CD4-positive, alpha-beta T cell treated with Interleukin-12 subunit alpha and Interleukin-12 subunit beta, for 1 hour (primary cell): ENCODE measurements at regions not wholly inside any gene's neighbourhood (a gene's known extent, or its start where the extent isn't known, plus 50 kb on each side); places are given as distances from the start of the nearest gene placed in this dataset.

ENCODE experiments used
- DNase-seq: peaks from one replicate; pipeline ENCODE4 v3.0.0-alpha.2; 2020

DNA sequence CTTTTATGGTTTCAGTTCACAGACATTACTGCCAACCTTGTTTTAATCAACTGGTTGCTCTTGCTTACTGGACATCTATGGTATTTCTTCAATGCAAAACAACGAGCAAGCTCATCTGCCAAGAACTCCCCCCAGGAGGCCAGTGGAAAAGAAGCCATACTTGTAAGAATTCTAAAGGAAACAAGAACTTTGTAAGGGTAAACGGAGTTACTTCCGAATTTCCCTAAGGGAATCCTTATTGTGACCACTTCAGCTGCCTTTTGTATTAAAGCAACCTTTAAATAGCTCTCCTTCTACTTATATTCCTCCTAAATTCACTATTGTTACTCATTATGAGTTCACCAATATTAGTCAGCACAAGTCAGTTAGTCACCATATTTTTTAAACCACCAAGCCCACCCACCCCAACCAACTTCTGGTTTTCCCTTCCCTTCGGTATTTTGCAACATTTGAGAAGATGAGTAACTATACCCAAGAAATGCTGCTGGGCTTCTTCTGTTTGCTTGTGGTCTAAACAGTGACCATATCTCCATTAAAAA, 602.8 kb upstream of the DIPK2B start:
- no peak for DNase-seq

DNA sequence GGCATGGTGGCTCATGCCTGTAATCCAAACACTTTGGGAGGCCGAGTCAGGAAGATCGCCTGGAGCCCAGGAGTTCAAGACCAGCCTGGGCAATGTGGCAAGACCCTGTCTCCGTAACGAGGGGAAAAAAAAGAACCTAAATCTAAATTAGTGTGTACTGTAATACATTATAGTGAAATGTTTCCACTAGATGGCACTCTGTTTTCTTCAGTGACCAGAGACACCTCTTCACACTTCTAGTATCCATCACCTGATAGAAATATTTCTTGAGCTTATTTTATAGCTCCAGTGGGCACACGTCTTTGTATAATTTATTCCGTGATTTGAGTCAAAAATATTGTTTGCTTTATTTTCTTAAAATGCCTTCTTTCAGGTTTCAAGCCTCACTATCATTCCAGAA, 600.9 kb upstream of the DIPK2B start:
- DNase-seq: peak; percentile 60

DNA sequence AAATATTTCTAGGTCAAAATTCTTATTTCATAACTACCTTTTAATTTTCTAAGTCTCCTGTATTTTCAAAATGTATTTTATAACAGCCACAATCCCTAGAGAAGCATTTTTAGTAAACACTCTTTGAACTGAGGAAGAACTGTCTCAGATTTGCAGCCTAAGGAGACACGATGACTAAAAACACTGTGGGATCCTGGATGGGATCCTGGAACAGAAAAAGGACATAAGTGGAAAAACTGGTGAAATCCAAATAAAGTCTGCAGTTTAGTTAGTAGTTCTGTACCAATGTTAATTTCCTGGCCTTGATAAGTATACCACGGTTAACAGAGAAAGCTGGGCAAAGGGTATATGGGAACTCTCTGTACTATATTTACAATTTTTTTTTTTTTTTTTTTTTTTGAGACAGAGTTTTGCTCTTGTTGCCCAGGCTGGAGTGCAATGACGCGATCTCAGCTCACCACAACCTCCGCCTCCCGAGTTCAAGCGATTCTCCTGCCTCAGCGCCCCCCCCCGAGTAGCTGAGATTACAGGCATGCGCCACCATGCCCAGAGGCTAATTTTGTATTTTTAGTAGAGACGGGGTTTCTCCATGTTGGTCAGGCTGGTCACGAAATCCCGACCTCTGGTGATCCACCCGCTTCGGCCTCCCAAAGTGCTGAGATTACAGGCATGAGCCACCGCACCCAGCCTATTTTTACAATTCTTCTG, 600.2 kb upstream of the DIPK2B start:
- DNase-seq: peak; percentile 64

DNA sequence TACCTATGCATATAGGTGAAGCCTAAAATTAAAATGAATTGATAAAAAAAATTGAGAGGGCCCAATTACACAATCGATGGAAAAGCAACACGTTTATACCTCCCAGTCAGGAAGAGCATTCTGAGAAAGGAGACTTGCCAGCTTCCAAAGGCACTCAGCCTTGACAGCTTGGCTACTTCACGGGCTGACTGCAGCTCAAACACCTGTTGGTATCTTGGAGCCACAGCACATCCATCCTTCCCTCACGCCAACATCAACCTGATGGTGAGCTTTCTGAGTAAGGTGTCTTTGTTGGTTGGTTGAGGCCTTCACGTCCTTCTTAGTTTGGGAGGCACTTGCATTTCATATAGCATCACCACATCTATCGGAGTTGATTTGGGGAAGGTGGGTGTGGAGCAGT, 598.9 kb upstream of the DIPK2B start:
- DNase-seq: no peak

DNA sequence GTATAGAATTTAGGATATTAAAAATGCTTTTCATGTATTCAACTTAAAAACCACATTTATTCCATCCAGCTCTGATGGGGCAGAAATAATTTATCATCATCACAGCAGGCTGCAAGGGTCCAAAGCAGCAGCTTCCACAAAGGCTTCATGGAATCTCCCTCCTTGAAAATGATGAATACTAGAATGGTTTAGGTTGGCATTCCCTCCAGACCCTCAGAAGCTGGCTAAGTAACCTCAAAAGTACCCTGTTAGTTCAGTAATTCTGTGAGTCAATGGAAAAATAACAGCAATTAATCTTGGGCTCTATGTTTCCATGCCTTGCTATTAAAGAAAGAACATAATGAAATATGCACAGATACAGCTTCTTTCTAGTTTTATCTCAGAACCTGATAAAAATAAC, 594.9 kb upstream of the DIPK2B start:
- no peak for DNase-seq

DNA sequence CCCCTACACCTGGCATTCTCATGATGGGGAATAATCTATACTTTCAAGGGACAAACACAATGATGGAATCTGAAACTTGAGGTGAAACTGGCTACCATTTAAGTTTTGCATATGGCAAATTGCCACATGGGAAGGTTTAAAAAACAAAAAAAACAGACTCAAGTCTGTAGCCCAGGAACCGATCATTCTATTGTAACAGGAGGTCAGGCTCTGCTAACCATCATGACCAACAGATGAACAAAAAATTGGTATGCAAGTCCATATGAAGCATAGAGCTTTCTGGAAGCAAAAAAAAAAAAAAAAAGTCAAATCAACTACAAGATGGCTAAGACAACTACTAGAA, 594.3 kb upstream of the DIPK2B start:
- DNase-seq: no peak

DNA sequence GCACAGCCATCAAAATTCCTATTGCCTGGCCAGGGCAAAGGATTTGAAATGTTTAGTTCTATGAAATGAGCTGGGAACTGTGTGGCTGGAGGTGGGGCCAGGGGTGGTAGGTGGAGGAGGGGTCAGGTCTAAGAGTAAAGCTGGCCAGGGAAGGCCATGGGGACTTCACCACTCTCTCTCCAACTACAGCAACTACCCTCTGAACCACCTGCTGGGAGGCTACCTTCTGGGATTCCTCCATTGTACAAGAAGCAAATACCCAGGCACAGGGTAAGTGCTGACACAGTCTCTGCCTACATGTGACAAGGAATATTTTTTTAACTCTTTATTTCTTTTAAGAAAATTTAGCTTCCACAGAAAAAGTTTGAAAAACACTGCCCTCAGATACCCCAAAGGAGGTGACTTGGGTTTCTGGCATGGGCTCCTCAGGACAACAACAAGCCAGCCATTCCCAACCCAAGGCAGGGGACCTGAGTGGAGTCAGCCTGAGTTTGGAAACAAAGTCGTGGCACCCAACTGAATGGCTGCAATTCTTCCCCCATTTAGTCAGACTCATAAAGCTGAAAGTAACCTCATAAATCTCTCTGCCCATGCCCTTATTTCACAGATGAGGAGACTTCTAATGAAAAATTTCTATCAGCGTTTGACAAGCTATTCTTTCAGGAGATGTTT, 593.8 kb upstream of the DIPK2B start:
- DNase-seq: no peak

DNA sequence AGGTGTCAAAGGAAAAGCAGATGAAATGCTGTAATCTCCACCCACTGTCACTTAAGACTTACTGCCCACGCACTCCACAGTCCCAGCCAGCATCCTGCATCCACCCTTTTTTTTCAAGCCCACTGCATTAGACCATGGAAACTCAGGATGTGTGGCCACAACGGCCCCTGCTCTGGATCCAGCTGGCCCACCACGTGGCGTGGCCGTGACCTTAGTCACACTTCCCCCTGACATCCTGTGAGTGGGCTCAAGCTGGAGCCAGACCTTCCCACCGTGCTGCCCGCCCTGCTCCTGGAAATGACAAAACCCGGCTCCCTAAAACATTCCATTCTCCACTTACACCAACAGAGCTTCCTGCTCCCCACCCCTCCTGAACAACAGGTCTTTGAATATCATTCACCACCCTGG, 588.3 kb upstream of the DIPK2B start:
- no peak for DNase-seq

DNA sequence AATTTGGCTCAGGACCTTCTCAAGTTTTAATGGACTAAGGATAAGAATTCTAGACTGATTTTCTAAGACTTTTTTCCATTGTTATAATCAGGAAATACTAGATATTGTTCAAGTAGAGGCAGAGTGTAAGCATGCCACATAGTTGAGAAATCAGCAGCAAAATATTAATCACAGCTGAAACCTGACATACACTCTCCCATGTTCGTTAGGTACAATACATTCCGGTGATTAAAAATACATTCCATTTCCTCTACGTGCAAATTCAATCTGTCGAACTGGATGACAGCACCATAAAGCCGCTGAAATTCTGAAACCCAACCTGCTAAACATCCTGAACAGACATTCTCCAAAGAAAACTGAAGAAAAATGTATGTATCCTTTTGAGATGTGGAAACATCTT, 587.6 kb upstream of the DIPK2B start:
- DNase-seq: no peak

DNA sequence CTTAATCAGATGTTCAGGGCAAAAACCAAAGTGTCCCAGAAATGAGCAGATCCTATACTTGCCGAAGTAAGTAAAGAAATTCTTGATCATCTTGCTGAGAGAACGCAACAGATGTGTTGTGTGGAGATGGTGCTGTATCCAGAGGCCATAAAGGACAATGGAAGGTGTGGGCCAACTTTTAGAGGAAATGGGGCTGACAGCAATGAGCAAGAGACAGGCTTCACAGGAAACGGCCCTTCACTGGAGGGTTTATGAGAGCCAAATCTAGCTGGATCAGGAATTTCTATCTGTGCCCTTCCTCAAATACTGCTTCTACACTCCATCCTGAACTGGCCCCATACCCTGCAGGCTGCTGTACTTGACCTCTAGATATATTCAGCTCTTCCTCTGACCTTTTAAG, 583.9 kb upstream of the DIPK2B start:
- DNase-seq: no peak

DNA sequence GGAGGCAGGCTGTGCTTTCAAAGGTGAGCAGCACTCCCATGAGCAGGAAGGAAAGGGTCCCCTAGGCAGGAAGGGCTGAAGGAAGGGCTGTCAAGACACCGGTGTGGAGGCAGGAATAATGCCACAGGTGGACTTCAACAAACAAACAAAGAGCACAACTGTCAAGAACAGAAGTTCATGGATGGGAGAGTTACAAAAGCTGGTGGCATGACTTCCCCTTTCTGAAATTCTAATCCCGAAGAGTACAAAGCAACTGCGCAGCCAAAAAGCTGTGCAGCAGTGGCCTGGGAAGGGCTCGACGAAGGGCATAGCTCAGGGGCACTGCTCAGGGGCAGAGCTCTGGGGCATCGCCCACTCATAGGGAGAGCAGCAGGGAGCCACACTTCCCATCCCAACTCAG, 582.3 kb upstream of the DIPK2B start:
- DNase-seq: no peak

DNA sequence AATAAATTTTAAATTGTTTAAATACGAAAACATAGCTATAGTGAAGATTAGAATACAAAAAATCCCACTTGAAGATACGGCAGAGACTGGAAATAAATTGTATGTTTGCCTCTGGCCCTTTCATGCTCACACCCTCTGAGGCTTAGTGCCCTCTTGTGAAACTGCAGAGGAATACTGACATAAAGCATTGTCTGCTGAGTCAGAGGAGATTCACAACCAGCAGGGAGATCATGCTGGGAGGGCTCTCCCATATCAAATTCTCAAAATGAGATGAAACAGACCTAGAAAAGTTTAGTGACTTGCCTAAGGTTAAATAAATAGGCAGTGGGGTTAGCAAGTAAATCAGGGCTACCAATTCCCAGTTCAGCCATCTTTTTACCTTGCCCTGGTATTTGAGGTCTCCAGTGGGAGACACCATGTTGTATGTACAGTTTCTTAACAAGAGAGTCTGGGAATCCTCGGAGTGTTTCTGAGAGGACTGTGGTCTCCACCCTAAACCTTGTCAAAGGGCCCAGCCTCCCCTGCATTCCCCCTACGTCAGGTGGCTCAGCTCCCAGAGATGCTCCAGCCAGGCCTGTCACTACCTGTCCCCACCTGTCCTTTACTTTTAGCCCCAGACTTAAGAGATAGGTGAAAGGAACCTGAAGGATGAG, 581.4 kb upstream of the DIPK2B start:
- no peak for DNase-seq

DNA sequence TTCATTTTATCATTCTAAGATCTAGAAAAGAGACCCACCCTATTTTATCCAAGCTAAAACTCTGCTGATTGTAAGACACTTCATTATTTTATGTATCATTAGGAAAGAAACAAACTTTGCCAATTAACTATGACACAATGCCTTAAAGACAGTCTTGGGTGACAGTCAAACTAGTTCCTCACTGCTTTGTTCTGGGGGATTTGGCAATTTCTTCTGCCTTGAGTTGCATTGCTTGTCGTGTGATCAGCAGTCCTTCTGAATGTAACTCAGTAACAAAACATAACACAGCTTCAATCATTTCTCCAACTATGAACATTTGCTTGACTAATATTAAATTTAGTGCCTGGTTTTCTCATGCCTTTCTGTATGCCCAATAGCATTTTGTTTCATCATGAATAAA, 577.9 kb upstream of the DIPK2B start:
- no peak for DNase-seq

DNA sequence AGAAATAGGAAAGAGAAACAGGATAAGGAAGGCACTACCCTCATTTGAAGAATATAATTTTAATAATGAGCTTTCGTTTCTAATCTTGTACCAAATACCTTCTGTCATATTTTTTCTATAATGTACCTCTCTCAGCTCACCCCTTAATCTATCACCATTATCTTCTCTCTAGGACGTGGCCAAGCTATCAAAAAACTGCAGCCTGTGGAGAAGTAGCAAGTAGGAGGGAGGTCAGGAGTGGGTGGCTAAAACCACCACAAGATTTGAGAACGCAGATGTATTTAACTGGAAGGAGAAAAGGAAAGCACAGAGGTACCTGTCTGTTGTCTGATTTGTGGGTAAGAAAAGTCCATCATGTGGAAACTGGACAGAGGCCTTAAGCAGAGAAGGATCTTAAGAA, 576.7 kb upstream of the DIPK2B start:
- no peak for DNase-seq

DNA sequence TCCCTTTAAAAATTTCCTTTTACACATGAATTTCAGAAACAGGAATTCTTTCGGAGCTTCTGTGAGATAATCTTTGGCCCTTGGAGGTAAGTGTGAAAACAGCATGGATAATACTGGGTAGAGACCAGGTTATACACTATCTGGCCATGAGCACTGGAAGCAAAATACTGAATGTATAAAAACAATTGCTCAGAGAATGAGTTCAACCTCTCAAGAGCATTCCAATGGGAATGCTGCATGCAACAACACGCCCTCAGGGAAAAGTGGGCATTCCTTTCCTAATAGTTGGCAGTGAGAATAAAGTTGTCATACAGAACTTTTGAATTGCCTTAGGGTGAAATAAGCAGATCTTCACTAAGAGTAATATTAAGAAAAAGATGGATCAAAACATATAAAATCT, 574.8 kb upstream of the DIPK2B start:
- DNase-seq: no peak

DNA sequence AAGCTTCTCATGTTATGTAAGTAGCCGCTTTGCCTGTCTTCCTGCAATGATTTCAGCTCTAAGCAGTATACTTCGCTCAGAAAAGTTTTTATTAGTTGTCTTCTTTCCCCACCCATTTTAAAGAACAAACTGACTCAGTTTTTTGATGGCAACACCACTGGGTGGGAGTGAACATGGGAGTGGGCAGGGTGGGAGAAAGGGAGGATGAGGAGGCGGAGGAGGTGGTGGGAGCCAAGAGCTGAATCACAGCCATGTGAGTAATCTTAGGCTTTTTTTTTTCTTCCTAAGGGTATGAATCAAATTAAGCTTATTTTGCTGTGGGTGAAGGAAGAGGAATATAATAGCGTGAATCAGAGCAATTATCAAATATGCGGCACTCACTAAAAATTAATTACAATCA, 574.3 kb upstream of the DIPK2B start:
- DNase-seq: no peak

DNA sequence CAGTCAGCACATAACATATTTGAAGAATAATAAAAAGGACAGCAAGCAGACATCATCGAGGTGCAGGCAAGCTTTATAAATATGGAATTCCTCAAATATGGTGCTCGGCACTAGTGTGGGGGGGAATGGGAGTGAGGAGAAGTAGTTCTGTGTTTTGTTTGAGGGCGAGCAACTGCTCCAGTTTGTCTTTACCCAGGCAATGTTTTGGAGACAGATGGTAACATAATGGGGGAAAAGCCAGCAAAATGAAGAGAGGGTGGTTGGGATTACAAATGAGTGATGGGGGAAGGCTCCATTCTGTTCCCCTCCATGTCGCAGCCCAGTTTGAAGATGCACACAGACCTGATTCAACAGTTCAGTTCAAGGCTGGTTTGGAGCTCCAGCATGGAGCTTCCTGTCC, 572.9 kb upstream of the DIPK2B start:
- DNase-seq: no peak

DNA sequence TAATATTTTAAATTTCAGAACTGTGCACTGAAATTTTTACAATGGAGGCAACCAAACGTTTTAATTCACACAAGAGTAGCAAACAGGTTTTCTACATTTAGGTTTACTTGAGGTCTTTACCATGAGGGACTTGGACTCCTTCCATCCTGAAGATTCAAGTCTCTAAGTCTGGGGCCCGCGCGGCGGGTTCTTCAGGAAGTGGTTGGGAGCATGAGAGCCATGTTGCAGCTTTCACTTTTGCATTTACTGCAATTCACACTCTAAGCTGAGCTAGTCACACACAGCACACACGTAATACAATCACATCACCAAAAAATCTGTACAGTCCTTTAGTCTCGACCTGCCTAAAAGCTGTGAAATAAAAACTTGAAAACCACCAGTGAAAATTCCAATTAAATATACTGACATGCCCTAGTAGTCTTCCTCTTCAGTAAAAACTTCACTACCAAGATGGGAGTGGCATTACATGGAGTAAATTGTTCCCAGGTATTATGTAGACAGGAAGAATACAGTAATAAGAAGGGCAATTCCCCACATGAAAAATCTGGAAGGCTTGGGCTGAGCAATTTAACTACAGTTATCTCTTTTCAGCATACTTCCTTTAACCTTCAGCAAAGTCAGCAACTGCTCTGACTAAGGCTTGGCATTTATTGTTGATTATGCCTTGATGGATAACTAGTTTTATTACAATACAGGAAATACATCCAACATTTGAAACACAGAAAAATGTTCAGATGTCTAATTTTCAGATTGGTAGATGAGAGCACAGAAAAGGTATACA, 571.1 kb upstream of the DIPK2B start:
- DNase-seq: peak; percentile 72

DNA sequence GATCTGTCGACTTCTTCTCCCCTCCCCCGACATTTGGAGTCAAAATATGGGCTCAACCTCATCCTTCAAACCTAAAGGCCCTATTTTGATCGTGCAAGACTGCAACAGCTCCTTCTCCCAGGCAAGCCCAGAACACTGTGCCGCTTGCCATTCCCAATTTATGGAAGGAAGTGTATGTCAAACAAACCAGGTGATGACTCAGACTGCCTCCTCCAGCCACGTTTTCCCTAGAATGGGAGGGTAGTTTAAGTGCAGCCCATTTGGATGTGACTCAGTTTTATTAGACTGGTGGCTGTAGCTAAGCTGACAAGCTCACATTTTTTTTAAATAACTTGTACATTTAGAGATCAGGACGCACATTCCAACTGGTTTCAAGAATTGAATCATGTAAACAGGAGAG, 570.4 kb upstream of the DIPK2B start:
- DNase-seq: no peak

DNA sequence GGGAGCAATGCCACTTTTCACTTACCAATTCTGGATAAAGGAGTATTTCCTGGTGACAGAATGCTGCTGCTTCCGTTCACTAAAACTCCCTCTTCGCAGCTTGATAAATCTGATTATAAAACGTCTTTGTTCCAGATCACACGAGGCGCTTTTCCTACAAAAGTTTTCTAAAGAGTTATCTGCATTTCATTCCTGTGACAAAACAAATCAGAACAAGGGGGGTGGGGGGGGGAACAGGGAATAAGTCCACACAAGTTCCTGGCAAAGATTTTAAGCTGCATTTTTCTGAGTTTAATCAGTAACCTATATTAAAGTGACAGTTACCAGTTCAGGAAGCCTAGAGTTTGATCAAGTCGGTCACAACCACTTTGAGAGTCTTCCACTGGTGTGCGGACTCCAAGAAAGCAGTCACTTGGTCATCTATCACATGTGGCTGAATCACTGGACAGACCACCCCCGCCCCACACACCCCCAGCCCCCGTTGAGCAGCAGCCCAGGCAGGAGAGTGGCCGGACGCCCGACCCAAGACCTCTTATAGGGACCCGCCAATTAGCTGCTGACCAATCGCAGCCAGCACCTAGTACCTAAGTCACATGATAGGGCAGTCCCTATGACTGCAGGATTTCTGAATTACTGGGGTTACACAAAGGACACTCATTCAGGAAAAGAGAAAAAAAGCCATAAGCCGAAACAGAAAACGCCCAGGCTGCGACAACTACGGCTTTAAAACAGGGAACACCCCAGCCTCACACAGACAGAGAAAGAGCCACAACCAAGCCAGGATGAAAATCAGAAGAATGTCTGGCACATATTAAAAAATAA, 569.3 kb upstream of the DIPK2B start:
- peak; percentile 69 for DNase-seq

DNA sequence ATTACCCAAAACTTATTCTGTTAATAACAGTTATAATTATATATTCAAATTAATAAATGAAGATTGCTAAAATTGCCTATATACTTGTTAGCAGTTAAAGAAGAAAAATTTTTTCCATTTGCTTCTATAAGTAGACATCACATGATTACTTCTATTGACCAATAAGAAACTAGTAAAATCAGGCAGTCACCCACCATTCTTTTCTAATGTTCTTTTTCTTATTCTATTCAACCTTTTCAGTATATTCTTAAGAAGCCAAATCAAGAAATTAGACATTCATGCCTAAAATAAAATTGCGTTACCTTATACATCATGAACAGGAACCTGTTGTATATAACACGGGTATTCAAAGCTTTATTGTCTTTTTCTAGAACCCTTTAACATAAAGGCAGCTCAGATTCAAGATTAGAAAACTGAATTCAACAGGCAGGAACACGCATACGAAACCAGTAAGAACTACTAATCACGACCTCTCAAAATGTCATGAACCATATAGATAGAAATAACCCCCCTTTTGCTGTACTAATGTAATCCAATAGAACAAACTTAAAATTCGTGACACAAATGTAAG, 568.1 kb upstream of the DIPK2B start:
- no peak for DNase-seq

DNA sequence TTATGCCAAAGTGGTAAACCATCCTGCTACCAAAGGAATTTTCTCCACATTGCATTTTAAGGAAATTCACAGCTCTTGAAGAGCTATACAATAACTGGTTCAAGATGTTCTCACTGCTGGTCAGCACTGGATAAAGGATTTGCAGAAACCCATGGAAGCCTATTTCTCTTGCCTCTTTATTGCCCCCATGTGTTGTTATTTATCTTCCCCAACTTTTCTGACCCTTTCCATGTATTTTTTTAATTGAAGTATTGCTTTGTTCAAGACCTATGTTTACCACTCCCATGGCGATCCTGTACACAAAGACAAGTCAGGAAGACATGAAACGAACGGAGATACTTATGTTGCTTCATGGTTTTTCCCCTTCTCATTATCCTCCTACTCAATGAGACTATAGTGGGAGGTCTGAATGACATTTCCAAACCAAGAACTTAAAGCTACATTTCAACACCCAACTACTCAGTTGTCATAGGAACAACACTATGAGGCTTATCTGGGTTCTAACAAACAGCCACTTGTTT, 566.4 kb upstream of the DIPK2B start:
- peak; percentile 58 for DNase-seq
